HL-60 (cell line): ENCODE measurements at regions not wholly inside any gene's neighbourhood (a gene's known extent, or its start where the extent isn't known, plus 50 kb on each side); places are given as distances from the start of the nearest gene placed in this dataset.

Experiments
- DNase-seq, 2 experiments: peaks; one replicate each; pipeline ENCODE4 v3.0.0-alpha.2; 2010 to 2020; ENCODE audit warnings: low read depth in 1 of 2, low spot score in 1 of 2
- H3K27ac ChIP-seq: fragments of 250-450 bp; sonication (Bioruptor Pico); replicated peaks from 2 replicates; pipeline ENCODE4 v1.5.1; 2020; ENCODE audit warnings: mild to moderate bottlenecking, moderate library complexity
- H3K27me3 ChIP-seq: fragments of 250-450 bp; sonication (Bioruptor Pico); 2 replicates; pipeline ENCODE4 v1.5.1; 2021; ENCODE audit warnings: mild to moderate bottlenecking, moderate library complexity; ENCODE audit not compliant: insufficient read depth, poor library complexity, severe bottlenecking
- H3K4me3 ChIP-seq: replicated peaks from 2 replicates; pipeline ENCODE4 v1.5.1; 2011; ENCODE audit warnings: mild to moderate bottlenecking, control low read depth, low read length; ENCODE audit not compliant: insufficient read depth
- GABPA ChIP-seq: IDR thresholded peaks from 2 replicates; pipeline ENCODE4 v1.6.1; 2012; ENCODE audit warnings: low read depth
- POLR2AphosphoS5 ChIP-seq: IDR thresholded peaks from 2 replicates; pipeline ENCODE4 v1.6.1; 2012; ENCODE audit warnings: low read depth
- SPI1 ChIP-seq: IDR thresholded peaks from 2 replicates; pipeline ENCODE4 v1.6.1; 2012; ENCODE audit warnings: low read depth, mild to moderate bottlenecking, borderline replicate concordance
- TF ChIP-seq, protein P1 (sequence below): IDR thresholded peaks from one replicate; pipeline ENCODE4 v1.5.1; 2011; ENCODE audit warnings: low read length, control low read depth, inconsistent platforms; ENCODE audit not compliant: insufficient read depth
- TF ChIP-seq, protein P2 (sequence below): IDR thresholded peaks from 2 replicates; pipeline ENCODE4 v1.6.1; 2012; ENCODE audit warnings: low read depth; ENCODE audit not compliant: insufficient replicate concordance

DNA sequence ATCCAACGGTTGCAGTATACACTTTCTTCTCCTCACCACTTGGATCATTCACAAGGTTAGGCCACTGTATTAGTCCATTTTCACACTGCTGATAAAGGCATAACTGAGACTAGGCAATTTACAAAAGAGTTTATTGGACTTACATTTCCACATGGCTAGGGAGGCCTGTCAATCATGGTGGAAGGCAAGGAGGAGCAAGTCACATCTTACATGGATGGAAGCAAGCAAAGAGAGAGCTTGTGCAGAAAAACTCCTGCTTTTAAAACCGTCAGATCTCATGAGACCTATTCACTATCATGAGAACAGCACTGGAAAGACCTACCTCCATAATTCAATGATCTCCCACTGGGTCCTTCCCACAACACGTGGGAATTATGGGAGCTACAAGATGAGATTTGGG lies 81.8 kb upstream of the DAP start:
- Histone ChIP-seq H3K4me3 (no peak overlapping the region), H3K27ac (no peak overlapping the region), H3K27me3 (no peaks in the 10 kb centered on the region)
- no peak for TF ChIP-seq POLR2AphosphoS5
- TF ChIP-seq, protein P1, sequence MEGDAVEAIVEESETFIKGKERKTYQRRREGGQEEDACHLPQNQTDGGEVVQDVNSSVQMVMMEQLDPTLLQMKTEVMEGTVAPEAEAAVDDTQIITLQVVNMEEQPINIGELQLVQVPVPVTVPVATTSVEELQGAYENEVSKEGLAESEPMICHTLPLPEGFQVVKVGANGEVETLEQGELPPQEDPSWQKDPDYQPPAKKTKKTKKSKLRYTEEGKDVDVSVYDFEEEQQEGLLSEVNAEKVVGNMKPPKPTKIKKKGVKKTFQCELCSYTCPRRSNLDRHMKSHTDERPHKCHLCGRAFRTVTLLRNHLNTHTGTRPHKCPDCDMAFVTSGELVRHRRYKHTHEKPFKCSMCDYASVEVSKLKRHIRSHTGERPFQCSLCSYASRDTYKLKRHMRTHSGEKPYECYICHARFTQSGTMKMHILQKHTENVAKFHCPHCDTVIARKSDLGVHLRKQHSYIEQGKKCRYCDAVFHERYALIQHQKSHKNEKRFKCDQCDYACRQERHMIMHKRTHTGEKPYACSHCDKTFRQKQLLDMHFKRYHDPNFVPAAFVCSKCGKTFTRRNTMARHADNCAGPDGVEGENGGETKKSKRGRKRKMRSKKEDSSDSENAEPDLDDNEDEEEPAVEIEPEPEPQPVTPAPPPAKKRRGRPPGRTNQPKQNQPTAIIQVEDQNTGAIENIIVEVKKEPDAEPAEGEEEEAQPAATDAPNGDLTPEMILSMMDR, result no peak
- no peak for TF ChIP-seq SPI1
- TF ChIP-seq, protein P2, sequence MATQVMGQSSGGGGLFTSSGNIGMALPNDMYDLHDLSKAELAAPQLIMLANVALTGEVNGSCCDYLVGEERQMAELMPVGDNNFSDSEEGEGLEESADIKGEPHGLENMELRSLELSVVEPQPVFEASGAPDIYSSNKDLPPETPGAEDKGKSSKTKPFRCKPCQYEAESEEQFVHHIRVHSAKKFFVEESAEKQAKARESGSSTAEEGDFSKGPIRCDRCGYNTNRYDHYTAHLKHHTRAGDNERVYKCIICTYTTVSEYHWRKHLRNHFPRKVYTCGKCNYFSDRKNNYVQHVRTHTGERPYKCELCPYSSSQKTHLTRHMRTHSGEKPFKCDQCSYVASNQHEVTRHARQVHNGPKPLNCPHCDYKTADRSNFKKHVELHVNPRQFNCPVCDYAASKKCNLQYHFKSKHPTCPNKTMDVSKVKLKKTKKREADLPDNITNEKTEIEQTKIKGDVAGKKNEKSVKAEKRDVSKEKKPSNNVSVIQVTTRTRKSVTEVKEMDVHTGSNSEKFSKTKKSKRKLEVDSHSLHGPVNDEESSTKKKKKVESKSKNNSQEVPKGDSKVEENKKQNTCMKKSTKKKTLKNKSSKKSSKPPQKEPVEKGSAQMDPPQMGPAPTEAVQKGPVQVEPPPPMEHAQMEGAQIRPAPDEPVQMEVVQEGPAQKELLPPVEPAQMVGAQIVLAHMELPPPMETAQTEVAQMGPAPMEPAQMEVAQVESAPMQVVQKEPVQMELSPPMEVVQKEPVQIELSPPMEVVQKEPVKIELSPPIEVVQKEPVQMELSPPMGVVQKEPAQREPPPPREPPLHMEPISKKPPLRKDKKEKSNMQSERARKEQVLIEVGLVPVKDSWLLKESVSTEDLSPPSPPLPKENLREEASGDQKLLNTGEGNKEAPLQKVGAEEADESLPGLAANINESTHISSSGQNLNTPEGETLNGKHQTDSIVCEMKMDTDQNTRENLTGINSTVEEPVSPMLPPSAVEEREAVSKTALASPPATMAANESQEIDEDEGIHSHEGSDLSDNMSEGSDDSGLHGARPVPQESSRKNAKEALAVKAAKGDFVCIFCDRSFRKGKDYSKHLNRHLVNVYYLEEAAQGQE, result no peak
- no peak for TF ChIP-seq GABPA
- DNase-seq, result no peak

DNA sequence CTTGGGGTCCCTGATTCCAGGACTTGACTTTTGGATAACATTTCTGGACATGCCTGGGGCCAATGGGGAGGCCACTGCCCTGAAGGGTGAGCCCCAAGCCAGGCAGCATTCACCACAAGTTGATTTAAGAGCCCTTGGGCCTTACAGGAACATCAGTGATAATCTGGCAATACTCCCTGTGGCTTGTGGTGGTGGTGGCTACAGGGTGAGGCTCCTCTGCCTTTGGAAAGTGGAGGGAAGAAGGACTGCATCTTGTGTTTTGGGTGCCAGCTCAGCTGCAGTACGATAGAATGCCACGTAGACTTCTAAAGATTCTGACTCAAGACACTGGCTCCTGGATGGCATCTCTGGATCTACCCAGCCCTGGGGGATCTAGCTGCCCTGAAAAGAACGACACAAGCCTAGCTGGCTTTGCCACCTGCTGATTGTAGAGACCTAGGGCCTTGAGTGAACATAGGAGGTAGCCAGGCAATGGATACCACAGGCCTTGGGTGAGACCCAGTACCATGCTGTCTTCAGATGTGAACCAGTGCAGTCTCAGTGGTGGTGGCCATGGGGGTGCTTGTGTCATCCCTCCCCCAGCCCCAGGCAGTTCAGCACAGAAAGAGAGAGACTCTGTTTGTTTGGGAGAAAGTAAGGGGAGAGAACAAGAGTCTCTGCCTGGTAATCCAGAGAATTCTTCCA lies 79.0 kb upstream of the DAP start:
- Histone ChIP-seq H3K27ac (no peak overlapping the region), H3K4me3 (no peak overlapping the region), H3K27me3 (no peaks in the 10 kb centered on the region)
- TF ChIP-seq, protein P1, result no peak
- no peak for TF ChIP-seq GABPA
- no peak for TF ChIP-seq POLR2AphosphoS5
- no peak for TF ChIP-seq SPI1
- TF ChIP-seq, protein P2, result no peak
- DNase-seq, result no peak

DNA sequence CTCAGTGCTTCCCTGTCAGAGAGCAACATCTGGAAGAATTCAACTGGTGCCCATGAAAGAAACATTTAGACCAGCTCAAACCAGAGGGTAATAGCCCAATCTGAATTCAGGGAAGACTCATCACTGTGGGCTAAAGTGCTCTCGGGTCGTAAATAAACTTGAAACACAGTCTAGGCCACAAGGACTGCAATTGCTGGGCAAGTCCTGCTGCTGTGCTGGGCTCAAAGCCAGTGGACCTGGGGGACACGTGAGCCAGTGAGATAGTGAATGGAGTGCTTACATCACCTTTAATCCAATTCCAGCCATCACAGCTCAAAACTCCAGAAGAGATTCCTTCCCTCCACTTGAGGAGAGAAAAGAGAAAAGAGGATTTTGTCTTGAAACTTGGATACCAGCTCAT lies 78.1 kb upstream of the DAP start:
- no peak overlapping the region for H3K4me3 ChIP-seq
- H3K27ac ChIP-seq, result no peak overlapping the region
- no peak for DNase-seq
- H3K27me3 ChIP-seq, result no peaks in the 10 kb centered on the region
- TF ChIP-seq GABPA (no peak), POLR2AphosphoS5 (no peak), SPI1 (no peak)
- TF ChIP-seq, protein P1, result no peak
- TF ChIP-seq, protein P2, result no peak
